ENCODE measurements at regions not wholly inside any gene's neighbourhood (a gene's known extent, or its start where the extent isn't known, plus 50 kb on each side); places are given as distances from the start of the nearest gene placed in this dataset.

GRCh38 chr2:177024765-177025164, 187.8 kb upstream of the HNRNPA3 start:
- TF ChIP-seq EZH2 (IDR thresholded peaks at IDR 0.05; ENCODE audit: low read length, unreplicated experiment) (no peak), CTCF (conservative IDR thresholded peaks at IDR 0.05; ENCODE audit: low read depth, low read length) (no peak), EZH2phosphoT487 (IDR thresholded peaks at IDR 0.05; ENCODE audit: borderline replicate concordance, low read length) (no peak)
